Neural progenitor cell (in vitro differentiated cells): ENCODE measurements at regions not wholly inside any gene's neighbourhood (a gene's known extent, or its start where the extent isn't known, plus 50 kb on each side); places are given as distances from the start of the nearest gene placed in this dataset.
A peak's percentile ranks its signal among the peaks of the same experiment; 100 is the strongest.

ENCODE experiments used
- DNase-seq: peaks from one replicate; pipeline ENCODE4 v3.0.0-alpha.2; 2016; ENCODE audit warnings: low spot score
- H2AFZ ChIP-seq: fragments of 200-600 bp; sonication (generic); replicated peaks from 2 replicates; pipeline ENCODE4 v1.6.1; 2016; ENCODE audit warnings: antibody characterized with exemption
- H3F3A ChIP-seq: fragments of 200-600 bp; sonication (generic); 2 replicates; pipeline ENCODE4 v1.6.1; 2016; ENCODE audit warnings: antibody characterized with exemption, low read depth
- H3K27ac ChIP-seq: fragments of 200-600 bp; sonication (generic); 2 replicates; pipeline ENCODE4 v1.5.1; 2016; ENCODE audit warnings: mild to moderate bottlenecking
- H3K27me3 ChIP-seq: fragments of 200-600 bp; sonication (generic); 2 replicates; pipeline ENCODE4 v1.6.1; 2016; ENCODE audit warnings: mild to moderate bottlenecking, moderate library complexity
- H3K36me3 ChIP-seq: fragments of 200-600 bp; sonication (generic); 2 replicates; pipeline ENCODE4 v1.5.1; 2016
- H3K4me1 ChIP-seq: fragments of 200-600 bp; sonication (generic); 2 replicates; pipeline ENCODE4 v1.6.1; 2016; ENCODE audit warnings: mixed run types
- H3K4me2 ChIP-seq: fragments of 200-600 bp; sonication (generic); 2 replicates; pipeline ENCODE4 v1.6.1; 2016
- H3K4me3 ChIP-seq: fragments of 200-600 bp; sonication (generic); 2 replicates; pipeline ENCODE4 v1.5.1; 2016
- H3K79me2 ChIP-seq: fragments of 200-600 bp; sonication (generic); 2 replicates; pipeline ENCODE4 v1.6.1; 2016; ENCODE audit warnings: low read depth
- H3K9ac ChIP-seq: fragments of 200-600 bp; sonication (generic); 2 replicates; pipeline ENCODE4 v1.6.1; 2016
- H3K9me3 ChIP-seq: fragments of 200-600 bp; sonication (generic); 2 replicates; pipeline ENCODE4 v1.5.1; 2016; ENCODE audit warnings: low read depth
- H4K20me1 ChIP-seq: fragments of 200-600 bp; sonication (generic); 2 replicates; pipeline ENCODE4 v1.6.1; 2016; ENCODE audit warnings: low read depth
- H3K27ac Mint-ChIP-seq: 3 replicates; pipeline ENCODE4 v1.8.0; 2021; ENCODE audit warnings: mixed read lengths
- H3K27me3 Mint-ChIP-seq: 2 replicates; pipeline ENCODE4 v1.8.0; 2022; ENCODE audit warnings: low read depth, mild to moderate bottlenecking, inconsistent platforms, moderate library complexity, mixed read lengths; ENCODE audit not compliant: insufficient read depth
- H3K36me3 Mint-ChIP-seq: 3 replicates; pipeline ENCODE4 v1.8.0; 2021; ENCODE audit warnings: mixed read lengths
- H3K4me1 Mint-ChIP-seq: 3 replicates; pipeline ENCODE4 v1.8.0; 2021; ENCODE audit warnings: mixed read lengths
- H3K4me3 Mint-ChIP-seq: 3 replicates; pipeline ENCODE4 v1.8.0; 2021; ENCODE audit warnings: mild to moderate bottlenecking, moderate library complexity, mixed read lengths
- H3K9me3 Mint-ChIP-seq: 3 replicates; pipeline ENCODE4 v1.8.0; 2020; ENCODE audit warnings: mixed read lengths
- CTCF ChIP-seq: fragments of 200-600 bp; sonication (generic); IDR thresholded peaks from 2 replicates; pipeline ENCODE4 v1.5.1; 2017; ENCODE audit warnings: antibody characterized with exemption, mild to moderate bottlenecking
- EZH2 ChIP-seq: fragments of 200-600 bp; sonication (generic); IDR thresholded peaks from 2 replicates; pipeline ENCODE4 v1.6.1; 2017; ENCODE audit warnings: antibody characterized with exemption, mild to moderate bottlenecking, moderate library complexity
- EZH2phosphoT487 ChIP-seq: fragments of 200-600 bp; sonication (generic); IDR thresholded peaks from 2 replicates; pipeline ENCODE4 v1.6.1; 2017; ENCODE audit warnings: antibody characterized with exemption

- Histone ChIP-seq H3K9me3 (no peaks in the 10 kb centered on the region), H3K79me2 (no peaks in the 10 kb centered on the region), H3K4me2 (no peak overlapping the region), H2AFZ (peak overlapping the region; percentile 62), H3K9ac (no peak overlapping the region), H3K27me3 (no peaks in the 10 kb centered on the region), H3K4me3 (no peak overlapping the region), H3F3A (no peaks in the 10 kb centered on the region), H3K27ac (no peak overlapping the region), H3K36me3 (no peaks in the 10 kb centered on the region), H3K4me1 (no peaks in the 10 kb centered on the region), H4K20me1 (no peaks in the 10 kb centered on the region)
- no peaks in the 10 kb centered on the region for H3K36me3 Mint-ChIP-seq
- no peaks in the 10 kb centered on the region for H3K27me3 Mint-ChIP-seq
- no peak for DNase-seq
- H3K27ac Mint-ChIP-seq: no peak overlapping the region
- H3K4me1 Mint-ChIP-seq: peaks cover 10% of the 10 kb centered on the region
- H3K9me3 Mint-ChIP-seq: peaks cover 13% of the 10 kb centered on the region
- TF ChIP-seq EZH2phosphoT487 (no peak), CTCF (no peak), EZH2 (no peak)
- H3K4me3 Mint-ChIP-seq: no peak overlapping the region
These were observed 335.8 kb downstream of the ZIC1 start for GRCh38 chr3:147744967-147745366.

- Histone ChIP-seq H3K27ac (no peak overlapping the region), H3K27me3 (no peaks in the 10 kb centered on the region), H3K79me2 (no peaks in the 10 kb centered on the region), H3K9me3 (no peaks in the 10 kb centered on the region), H3K36me3 (no peaks in the 10 kb centered on the region), H4K20me1 (no peaks in the 10 kb centered on the region), H3K4me3 (no peak overlapping the region), H3K4me1 (peaks cover 15% of the 10 kb centered on the region), H3F3A (no peaks in the 10 kb centered on the region), H3K4me2 (no peak overlapping the region), H3K9ac (no peak overlapping the region), H2AFZ (peak overlapping the region; percentile 10)
- no peaks in the 10 kb centered on the region for H3K36me3 Mint-ChIP-seq
- peaks cover under 1% of the 10 kb centered on the region for H3K9me3 Mint-ChIP-seq
- H3K4me3 Mint-ChIP-seq: no peak overlapping the region
- H3K4me1 Mint-ChIP-seq: peaks cover 27% of the 10 kb centered on the region
- no peaks in the 10 kb centered on the region for H3K27me3 Mint-ChIP-seq
- TF ChIP-seq CTCF (no peak), EZH2 (no peak), EZH2phosphoT487 (no peak)
- DNase-seq: no peak
- no peak overlapping the region for H3K27ac Mint-ChIP-seq
These were observed 346.1 kb downstream of the ZIC1 start for GRCh38 chr3:147755310-147755709.

- no peak for DNase-seq
- TF ChIP-seq EZH2phosphoT487 (no peak), CTCF (no peak), EZH2 (no peak)
- no peaks in the 10 kb centered on the region for H3K36me3 Mint-ChIP-seq
- Histone ChIP-seq H4K20me1 (no peaks in the 10 kb centered on the region), H3K4me1 (peaks cover 19% of the 10 kb centered on the region), H3K27me3 (no peaks in the 10 kb centered on the region), H3K9me3 (no peaks in the 10 kb centered on the region), H3K9ac (no peak overlapping the region), H3F3A (no peaks in the 10 kb centered on the region), H3K27ac (no peak overlapping the region), H3K4me3 (no peak overlapping the region), H3K79me2 (no peaks in the 10 kb centered on the region), H2AFZ (no peak overlapping the region), H3K36me3 (no peaks in the 10 kb centered on the region), H3K4me2 (no peak overlapping the region)
- no peak overlapping the region for H3K27ac Mint-ChIP-seq
- H3K4me1 Mint-ChIP-seq: peaks cover 31% of the 10 kb centered on the region
- H3K4me3 Mint-ChIP-seq: no peak overlapping the region
- H3K9me3 Mint-ChIP-seq: no peaks in the 10 kb centered on the region
- H3K27me3 Mint-ChIP-seq: no peaks in the 10 kb centered on the region
These were observed 347.3 kb downstream of the ZIC1 start for GRCh38 chr3:147756476-147756875.

GRCh38 chr3:147757866-147758265 lies 348.7 kb downstream of the ZIC1 start:
- H3K4me3 Mint-ChIP-seq: no peak overlapping the region
- DNase-seq: no peak

More at GRCh38 chr3:147757866-147758265, 348.7 kb downstream of the ZIC1 start:
- H3K27ac Mint-ChIP-seq: no peak overlapping the region
- no peak overlapping the region for H3K4me2 ChIP-seq
- H3K9me3 Mint-ChIP-seq: no peaks in the 10 kb centered on the region
- no peaks in the 10 kb centered on the region for H3F3A ChIP-seq
- H3K79me2 ChIP-seq: no peaks in the 10 kb centered on the region
- peaks cover 19% of the 10 kb centered on the region for H3K4me1 ChIP-seq
- H3K9ac ChIP-seq: no peak overlapping the region
- no peaks in the 10 kb centered on the region for H3K27me3 Mint-ChIP-seq
- H3K27ac ChIP-seq: no peak overlapping the region
- H3K36me3 ChIP-seq: no peaks in the 10 kb centered on the region
- TF ChIP-seq EZH2phosphoT487 (no peak), EZH2 (no peak), CTCF (no peak)
- H4K20me1 ChIP-seq: no peaks in the 10 kb centered on the region
- no peaks in the 10 kb centered on the region for H3K9me3 ChIP-seq
- H3K4me3 ChIP-seq: no peak overlapping the region
- H3K27me3 ChIP-seq: no peaks in the 10 kb centered on the region
- peaks cover 31% of the 10 kb centered on the region for H3K4me1 Mint-ChIP-seq
- H3K36me3 Mint-ChIP-seq: no peaks in the 10 kb centered on the region
- peak overlapping the region; percentile 11 for H2AFZ ChIP-seq
